ENCODE measurements at regions not wholly inside any gene's neighbourhood (a gene's known extent, or its start where the extent isn't known, plus 50 kb on each side); places are given as distances from the start of the nearest gene placed in this dataset.
"Not testable (repeated sequence)": the region's sequence is repeated elsewhere in the genome, so short reads cannot be mapped to it uniquely, and the experiment has no call there.

- not testable (repeated sequence) for TF ChIP-seq CTCF (conservative IDR thresholded peaks at IDR 0.05; ENCODE audit: low read depth, low read length); FOS (IDR thresholded peaks at IDR 0.05; ENCODE audit: low read depth, low read length); POLR2A (IDR thresholded peaks at IDR 0.05; ENCODE audit: low read depth, low read length); BHLHE40 (IDR thresholded peaks at IDR 0.05; ENCODE audit: low read depth, low read length); SMC3 (IDR thresholded peaks at IDR 0.05; ENCODE audit: low read depth, low read length); ELK1 (IDR thresholded peaks at IDR 0.05; ENCODE audit: borderline replicate concordance, low read depth, low read length); RCOR1 (IDR thresholded peaks at IDR 0.05; ENCODE audit: insufficient replicate concordance, low read length); CEBPB (IDR thresholded peaks at IDR 0.05; ENCODE audit: low read depth, low read length); MAZ (IDR thresholded peaks at IDR 0.05; ENCODE audit: borderline replicate concordance, low read depth, low read length); NFE2L2 (IDR thresholded peaks at IDR 0.05; ENCODE audit: low read depth, low read length); RFX5 (IDR thresholded peaks at IDR 0.05; ENCODE audit: low read depth, low read length); MAFK (IDR thresholded peaks at IDR 0.05; ENCODE audit: low read depth, low read length); RAD21 (IDR thresholded peaks at IDR 0.05; ENCODE audit: low read length)
- TF ChIP-seq, protein P1, sequence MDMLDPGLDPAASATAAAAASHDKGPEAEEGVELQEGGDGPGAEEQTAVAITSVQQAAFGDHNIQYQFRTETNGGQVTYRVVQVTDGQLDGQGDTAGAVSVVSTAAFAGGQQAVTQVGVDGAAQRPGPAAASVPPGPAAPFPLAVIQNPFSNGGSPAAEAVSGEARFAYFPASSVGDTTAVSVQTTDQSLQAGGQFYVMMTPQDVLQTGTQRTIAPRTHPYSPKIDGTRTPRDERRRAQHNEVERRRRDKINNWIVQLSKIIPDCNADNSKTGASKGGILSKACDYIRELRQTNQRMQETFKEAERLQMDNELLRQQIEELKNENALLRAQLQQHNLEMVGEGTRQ (IDR thresholded peaks at IDR 0.05; ENCODE audit: low read depth, low read length), result not testable (repeated sequence)
Measured at GRCh38 chr15:84536181-84536580, 64.6 kb upstream of the ZSCAN2 start.

Data from IMR-90 (cell line).